Esophagus squamous epithelium (tissue), 4 donors: ENCODE measurements at regions not wholly inside any gene's neighbourhood (a gene's known extent, or its start where the extent isn't known, plus 50 kb on each side); places are given as distances from the start of the nearest gene placed in this dataset.

Experiments used
- CTCF ChIP-seq, 6 experiments: fragments of 450-650 bp in 4 of 6; fragments of 200-600 bp in 2 of 6; sonication (generic) in 2 of 6; IDR thresholded peaks; one replicate each; pipeline ENCODE4 v1.5.1; 2016 to 2019; ENCODE audit warnings: antibody characterized with exemption in 6 of 6, mild to moderate bottlenecking in 4 of 6, moderate library complexity in 4 of 6
- POLR2A ChIP-seq, 4 donors: fragments of 450-650 bp; IDR thresholded peaks; one replicate each; pipeline ENCODE4 v1.6.1; 2017; ENCODE audit warnings: antibody characterized with exemption in 4 of 4, mild to moderate bottlenecking in 4 of 4, moderate library complexity in 3 of 4

- no peak for TF ChIP-seq POLR2A (IDR thresholded peaks at IDR 0.05)
- TF ChIP-seq CTCF (IDR thresholded peaks at IDR 0.05), result no peak
Observed at GRCh38 chr5:120942596-120943350, 478.7 kb downstream of the PRR16 start.
